Smooth muscle cell of the brain vasculature (primary cell): ENCODE measurements at regions not wholly inside any gene's neighbourhood (a gene's known extent, or its start where the extent isn't known, plus 50 kb on each side); places are given as distances from the start of the nearest gene placed in this dataset.

Experiments used
- DNase-seq: peaks from one replicate; pipeline ENCODE4 v3.0.0-alpha.2; 2012; ENCODE audit warnings: low read depth, low spot score

GRCh38 chr5:143870362-143870761 is 58.4 kb downstream of the HMHB1 start:
- no peak for DNase-seq

DNA sequence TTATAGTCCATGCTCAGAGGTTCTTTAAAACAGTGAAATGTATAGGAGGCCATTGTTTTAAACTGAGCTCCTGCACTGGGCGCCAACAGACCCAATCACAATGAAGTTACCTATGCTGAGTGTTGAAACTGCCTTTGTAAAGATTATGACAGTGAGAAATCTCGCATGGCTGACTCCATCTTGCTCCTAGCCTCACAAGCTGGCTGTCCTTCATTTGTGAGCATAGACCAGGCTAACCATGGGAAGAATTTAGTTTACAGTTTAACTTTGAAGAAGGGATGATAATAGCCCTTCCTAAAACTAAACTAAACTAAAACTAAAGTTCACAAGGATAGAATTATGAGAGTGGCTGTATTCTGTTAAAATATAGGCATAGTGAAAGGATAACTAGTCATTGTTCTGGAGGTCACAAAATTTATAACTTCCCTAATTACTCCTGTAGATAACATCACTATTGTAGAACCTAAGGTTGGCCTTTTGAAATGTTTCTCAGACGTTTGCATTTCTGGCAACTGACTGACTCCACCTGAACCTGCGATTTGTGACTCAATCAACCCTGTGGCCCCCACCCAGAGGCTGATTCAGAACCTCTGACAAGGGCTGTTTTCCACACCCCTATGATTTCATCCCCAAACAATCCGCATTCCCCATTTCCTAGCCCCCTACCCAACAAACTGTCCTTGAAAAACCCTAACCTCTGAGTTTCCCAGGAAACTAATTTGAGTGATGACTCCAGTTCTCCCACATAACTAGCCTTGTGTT is 59.1 kb downstream of the HMHB1 start:
- no peak for DNase-seq

- DNase-seq = no peak
These were observed 59.7 kb downstream of the HMHB1 start for GRCh38 chr5:143871672-143872071.

- DNase-seq = no peak
These were observed 62.4 kb downstream of the HMHB1 start for GRCh38 chr5:143874312-143874711.

- DNase-seq = no peak
These were observed 65.2 kb downstream of the HMHB1 start for GRCh38 chr5:143877196-143877595.

GRCh38 chr5:143878430-143878829 is 66.5 kb downstream of the HMHB1 start:
- DNase-seq = no peak

DNA sequence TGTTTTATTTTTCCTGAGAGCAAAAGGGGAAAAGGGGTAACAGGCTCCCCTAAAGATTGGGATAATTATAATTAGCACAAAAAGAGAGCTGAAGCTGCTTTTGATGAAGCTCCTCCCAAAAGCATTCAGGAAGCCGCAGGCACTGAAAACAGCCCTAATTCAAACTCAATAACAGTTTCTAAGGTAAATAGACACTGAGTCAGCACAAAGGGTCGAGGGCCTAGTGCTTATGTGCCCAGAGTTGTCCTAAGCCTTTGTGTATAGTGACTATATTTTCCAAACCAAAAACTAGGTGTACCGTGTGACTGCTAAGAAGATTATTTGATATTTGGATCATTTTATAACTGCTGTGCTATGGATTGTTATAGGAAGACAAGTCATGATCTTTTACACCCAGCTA is 67.7 kb downstream of the HMHB1 start:
- no peak for DNase-seq

DNA sequence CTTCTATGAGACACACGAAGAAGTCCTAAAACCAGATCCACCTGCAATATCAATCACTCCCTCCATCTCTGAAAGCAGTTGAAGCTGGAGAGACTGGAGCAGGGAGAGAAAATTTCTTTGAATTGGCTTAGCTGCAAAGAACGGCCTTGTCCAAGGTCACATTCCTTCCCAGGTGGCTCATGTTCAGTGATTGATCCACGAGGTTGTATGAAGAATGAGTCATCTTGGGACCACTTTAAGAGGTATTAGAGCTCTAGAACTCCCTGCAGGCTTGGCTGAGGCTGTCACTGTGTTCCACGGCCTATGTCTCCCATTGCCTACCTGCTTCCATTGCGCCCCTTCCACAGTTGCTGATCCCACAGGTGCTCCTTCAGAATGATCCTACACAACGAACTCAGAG is 68.2 kb downstream of the HMHB1 start:
- no peak for DNase-seq

DNA sequence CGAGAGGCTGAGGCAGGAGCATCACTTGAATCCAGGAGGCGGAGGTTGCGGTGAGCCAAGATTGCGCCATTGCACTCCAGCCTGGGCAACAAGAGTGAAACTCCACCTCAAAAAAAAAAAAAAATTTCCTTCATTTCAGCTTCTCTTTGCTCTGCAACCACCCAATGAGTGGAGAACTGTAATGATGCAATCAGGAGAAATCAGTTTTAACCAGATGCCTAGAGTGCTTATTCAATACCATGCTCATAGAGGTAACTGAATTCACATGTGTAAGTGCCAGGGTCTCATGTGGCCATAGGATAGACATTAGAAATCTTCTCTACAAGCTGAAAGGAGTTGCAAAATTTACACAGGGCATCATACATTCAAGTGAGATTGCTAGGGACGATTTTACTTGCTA is 70.6 kb downstream of the HMHB1 start:
- no peak for DNase-seq

DNA sequence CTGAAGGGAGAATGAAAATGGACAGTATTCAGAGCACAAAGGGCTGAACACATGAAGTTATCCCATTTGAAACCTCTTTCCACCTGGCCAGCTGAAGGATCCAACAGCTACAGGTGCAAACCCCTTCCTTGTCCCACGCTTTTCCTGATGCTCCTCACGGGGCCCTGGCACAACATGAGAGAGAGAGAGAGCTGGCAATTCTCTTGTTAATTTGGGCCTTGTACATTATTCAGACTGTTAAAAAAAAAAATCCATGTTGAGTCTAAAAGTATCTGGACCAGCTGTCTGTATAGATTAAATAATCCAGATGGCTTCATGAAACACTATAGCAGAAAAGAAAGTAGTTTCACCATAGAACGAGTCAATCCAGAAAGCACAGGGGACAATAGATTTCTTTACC is 74.1 kb downstream of the HMHB1 start:
- DNase-seq = no peak

DNA sequence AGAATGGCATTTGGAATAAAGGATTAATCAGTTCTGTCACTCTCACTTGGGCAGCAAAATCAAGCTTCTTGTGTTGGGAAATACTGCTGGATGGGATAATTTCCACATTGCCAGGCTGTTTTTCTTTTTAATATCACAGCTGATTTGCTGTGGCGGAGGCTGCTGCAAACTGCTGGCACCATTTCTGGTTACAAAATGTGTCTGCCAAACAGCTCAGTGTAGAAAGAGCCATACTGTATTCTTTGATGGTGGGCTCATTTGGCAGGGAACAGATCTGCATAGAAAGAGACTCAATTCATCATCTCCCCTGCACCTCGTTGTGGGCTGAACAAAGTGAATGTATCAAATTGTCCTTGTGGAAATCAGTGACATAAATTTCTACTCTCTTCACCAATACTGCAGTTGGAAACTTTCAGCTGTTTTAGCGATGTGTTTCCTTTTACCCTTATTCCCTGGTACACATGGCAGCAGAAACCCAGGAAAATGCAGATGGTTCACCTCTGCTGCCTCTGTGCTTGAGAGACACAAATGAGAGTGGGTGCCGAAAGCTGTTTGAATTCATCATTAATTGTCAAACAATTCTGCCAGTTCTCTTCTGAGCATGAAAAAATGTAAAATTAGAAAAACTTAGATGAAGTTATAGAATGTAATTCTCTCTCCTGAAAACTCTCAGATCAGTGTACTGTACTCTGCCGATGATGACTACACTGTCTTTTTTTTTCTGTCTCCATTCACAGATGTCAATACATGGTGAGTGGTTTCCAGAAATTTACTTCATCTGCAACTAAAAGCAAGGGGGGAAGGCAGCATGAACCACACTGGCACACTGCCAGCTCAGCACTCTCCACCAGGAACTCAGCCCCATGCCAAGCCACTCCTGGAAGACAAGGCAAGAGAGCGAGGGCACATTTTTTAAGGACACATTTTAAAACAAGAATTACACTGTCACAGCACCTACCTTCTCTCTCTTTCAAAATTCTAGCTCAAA is 75.0 kb downstream of the HMHB1 start:
- no peak for DNase-seq

- peak; percentile 89 for DNase-seq
These were observed 76.1 kb downstream of the HMHB1 start for GRCh38 chr5:143887903-143888665.

GRCh38 chr5:143888912-143889311 is 77.0 kb downstream of the HMHB1 start:
- DNase-seq = no peak

- no peak for DNase-seq
These were observed 78.0 kb downstream of the HMHB1 start for GRCh38 chr5:143889986-143890385.

GRCh38 chr5:143890487-143890886 is 78.5 kb downstream of the HMHB1 start:
- DNase-seq = no peak

DNA sequence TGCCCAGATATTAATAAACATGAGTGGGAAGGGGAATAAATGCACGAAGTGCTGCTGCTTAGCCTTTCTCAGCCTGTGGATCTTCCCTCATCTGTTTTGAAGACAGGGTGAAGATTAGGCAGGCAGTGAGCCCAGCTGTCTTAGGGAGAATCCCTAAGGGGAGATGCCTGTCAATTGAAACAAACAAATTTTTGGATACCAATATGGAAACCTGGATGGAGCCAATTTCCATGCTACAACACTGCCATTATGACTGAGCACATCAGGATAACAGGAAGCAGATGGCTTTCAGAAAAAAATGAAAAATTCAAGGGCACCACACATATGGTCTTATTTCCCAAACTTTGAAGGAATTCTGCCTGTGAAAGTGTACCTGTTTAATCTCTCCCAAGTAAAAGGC is 80.3 kb downstream of the HMHB1 start:
- no peak for DNase-seq

DNA sequence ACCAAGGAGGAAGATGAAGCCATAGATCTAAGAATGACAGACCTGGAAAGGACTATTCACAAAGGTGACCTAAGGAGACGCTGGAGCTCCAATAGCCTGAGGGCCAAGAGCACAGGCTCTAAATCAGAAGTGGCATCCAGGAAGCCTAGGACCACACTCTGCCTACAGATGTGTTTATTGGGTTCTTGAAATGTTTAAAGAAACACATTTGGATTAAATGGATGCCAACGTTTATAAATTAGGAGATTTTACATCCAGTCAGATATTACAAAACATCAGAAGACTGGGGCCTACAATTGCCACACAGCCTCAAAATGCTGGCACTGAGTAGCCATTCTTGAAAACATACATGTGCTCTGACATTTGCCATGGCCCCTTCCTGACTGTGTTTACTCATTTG is 80.9 kb downstream of the HMHB1 start:
- no peak for DNase-seq

DNA sequence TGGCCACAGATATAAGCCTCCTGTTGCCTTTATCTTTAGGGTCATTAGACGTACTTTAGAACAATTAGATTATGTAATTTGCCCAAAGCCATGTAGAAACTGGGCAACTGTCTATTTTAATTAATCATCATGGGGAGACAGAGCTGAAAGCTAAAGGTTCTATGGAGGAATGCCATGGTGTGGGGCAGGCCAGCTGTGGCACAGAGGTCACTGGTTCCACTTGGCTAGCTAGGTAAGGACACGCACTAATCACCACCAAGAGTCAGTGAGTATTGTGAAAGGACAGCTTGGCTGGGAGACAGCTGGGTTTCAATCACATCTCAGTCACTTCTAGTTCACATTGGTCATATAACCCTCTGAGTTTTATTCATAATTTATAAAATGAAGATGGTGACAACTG is 81.7 kb downstream of the HMHB1 start:
- DNase-seq = no peak

GRCh38 chr5:143896516-143896915 is 84.6 kb downstream of the HMHB1 start:
- no peak for DNase-seq

DNA sequence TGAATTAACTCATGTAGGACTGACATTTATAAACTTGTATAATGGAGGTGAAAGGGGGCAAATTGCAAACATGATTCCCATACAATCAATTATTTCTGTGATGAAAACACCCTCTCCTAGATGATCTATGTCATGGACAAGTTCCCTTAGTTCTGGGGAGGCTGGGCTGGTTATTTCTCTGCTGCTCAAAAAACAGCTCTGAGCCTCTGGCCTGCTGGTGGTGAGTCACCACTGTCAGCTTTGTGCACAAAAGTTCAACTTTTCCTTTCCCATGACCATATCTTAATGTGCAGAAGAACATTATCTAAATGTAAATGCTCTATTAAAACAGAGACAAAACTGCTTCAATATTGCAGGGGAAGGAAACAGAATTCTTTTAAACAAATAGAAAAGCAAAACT is 85.0 kb downstream of the HMHB1 start:
- no peak for DNase-seq

DNA sequence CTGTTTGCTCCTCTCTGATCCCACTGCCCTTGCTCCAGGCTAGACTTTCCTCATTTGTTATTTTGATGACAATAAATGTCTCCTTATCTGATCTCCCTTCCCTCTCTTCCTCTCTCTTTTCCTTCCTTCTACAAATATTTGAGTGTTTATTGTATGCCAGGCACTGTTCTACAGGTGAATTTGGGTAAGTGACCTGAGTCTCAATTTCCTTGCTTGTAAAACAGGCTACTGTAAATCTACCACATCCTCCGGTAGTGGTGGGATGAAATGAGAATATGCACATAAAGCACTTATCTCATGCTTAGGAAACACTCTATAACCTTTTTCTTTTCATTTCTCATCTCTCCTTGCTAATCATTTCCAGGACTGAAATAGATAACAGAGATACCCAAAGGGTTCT is 86.4 kb downstream of the HMHB1 start:
- DNase-seq = no peak
